Progenitor cell of endocrine pancreas (in vitro differentiated cells): ENCODE measurements at regions not wholly inside any gene's neighbourhood (a gene's known extent, or its start where the extent isn't known, plus 50 kb on each side); places are given as distances from the start of the nearest gene placed in this dataset.

ENCODE experiments used
- DNase-seq: peaks from one replicate; pipeline ENCODE4 v3.0.0; 2021; ENCODE audit warnings: low spot score; ENCODE audit not compliant: unreplicated experiment
- H3K27ac Mint-ChIP-seq: 2 replicates; pipeline ENCODE4 v1.8.0; 2021; ENCODE audit warnings: mild to moderate bottlenecking, moderate library complexity, mixed read lengths
- H3K27me3 Mint-ChIP-seq: 2 replicates; pipeline ENCODE4 v1.8.0; 2021; ENCODE audit warnings: mixed read lengths
- H3K36me3 Mint-ChIP-seq: 2 replicates; pipeline ENCODE4 v1.8.0; 2022; ENCODE audit warnings: mixed read lengths; ENCODE audit not compliant: insufficient read depth
- H3K4me1 Mint-ChIP-seq: 2 replicates; pipeline ENCODE4 v1.8.0; 2021; ENCODE audit warnings: low read depth, mixed read lengths
- H3K4me3 Mint-ChIP-seq: 2 replicates; pipeline ENCODE4 v1.8.0; 2021; ENCODE audit warnings: low read depth, mild to moderate bottlenecking, moderate library complexity, mixed read lengths
- H3K9me3 Mint-ChIP-seq: 2 replicates; pipeline ENCODE4 v1.8.0; 2021; ENCODE audit warnings: low read depth, mixed read lengths
- CTCF ChIP-seq: fragments of 200-600 bp; sonication (generic); IDR thresholded peaks from one replicate; pipeline ENCODE4 v1.5.0; 2021; ENCODE audit warnings: antibody characterized with exemption, mild to moderate bottlenecking; ENCODE audit not compliant: unreplicated experiment

- no peak overlapping the region for H3K4me3 Mint-ChIP-seq
- no peak for TF ChIP-seq CTCF
- no peak for DNase-seq
- peaks cover 37% of the 10 kb centered on the region for H3K4me1 Mint-ChIP-seq
- no peaks in the 10 kb centered on the region for H3K36me3 Mint-ChIP-seq
- no peaks in the 10 kb centered on the region for H3K9me3 Mint-ChIP-seq
- no peak overlapping the region for H3K27ac Mint-ChIP-seq
- H3K27me3 Mint-ChIP-seq = no peaks in the 10 kb centered on the region
Measured at GRCh38 chr3:72432246-72432645, 416.0 kb downstream of the SHQ1 start.

DNA sequence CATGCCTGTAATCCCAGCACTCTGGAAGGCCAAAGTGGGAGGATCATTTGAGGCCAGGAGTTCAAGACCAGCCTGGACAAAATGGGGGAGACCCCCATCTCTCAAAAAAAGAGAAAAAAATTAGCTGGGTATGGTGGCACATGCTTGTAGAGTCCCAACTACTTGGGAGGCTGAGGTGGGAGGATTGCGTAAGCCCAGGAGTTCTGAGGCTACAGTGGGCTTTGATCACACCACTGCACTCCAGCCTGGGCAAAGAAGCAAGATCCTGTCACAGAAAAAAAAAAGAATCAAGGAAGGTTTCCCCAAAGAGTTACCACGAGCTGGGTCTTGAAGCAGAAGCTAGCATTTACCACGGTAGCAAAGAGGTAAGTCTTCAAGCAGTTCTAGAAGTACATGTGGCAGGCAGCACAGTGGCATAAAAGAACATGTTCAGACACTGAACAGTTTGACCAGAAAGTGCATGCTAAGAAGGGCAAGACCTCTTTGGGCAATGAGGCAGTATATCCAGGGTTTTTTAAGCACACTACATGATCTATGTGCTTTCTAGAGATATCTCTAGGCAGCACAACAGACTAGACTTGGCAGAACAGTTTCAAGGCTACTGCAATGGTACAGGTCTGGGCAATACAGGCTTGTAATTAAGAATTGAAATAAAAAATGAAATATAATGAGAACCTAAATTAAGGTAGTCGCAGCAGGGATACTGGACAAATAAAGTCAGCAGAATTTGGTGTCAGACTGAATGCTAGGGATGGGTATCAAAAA is 418.5 kb downstream of the SHQ1 start:
- Mint-ChIP-seq H3K27me3 (no peaks in the 10 kb centered on the region), H3K4me3 (no peak overlapping the region), H3K9me3 (no peaks in the 10 kb centered on the region), H3K4me1 (peaks cover 52% of the 10 kb centered on the region), H3K36me3 (no peaks in the 10 kb centered on the region), H3K27ac (no peak overlapping the region)
- TF ChIP-seq CTCF = no peak
- DNase-seq = no peak

DNA sequence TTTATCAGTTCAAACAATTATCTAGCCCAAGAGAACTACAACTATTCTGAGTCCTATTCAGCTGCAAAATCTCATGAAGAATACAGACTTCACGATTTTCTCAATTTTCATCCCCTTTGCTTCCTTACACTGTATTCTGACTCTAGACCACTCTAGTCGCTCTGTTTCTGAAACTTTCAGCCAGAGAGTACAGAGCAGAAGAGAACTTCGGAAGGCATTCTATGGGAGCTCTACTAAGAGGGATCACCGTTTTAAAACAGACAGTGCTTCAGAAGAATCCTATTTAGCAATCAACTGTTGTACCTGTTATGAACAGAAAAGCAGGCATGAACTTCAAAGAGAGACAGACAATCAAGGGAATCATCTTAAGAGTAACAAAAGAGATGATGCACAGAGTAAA is 419.4 kb downstream of the SHQ1 start:
- Mint-ChIP-seq H3K4me1 (peaks cover 52% of the 10 kb centered on the region), H3K27ac (no peak overlapping the region), H3K9me3 (no peaks in the 10 kb centered on the region), H3K4me3 (no peak overlapping the region), H3K36me3 (no peaks in the 10 kb centered on the region), H3K27me3 (no peaks in the 10 kb centered on the region)
- TF ChIP-seq CTCF = no peak
- no peak for DNase-seq

- no peak for DNase-seq
- TF ChIP-seq CTCF = no peak
- H3K27ac Mint-ChIP-seq = peak overlapping the region; percentile 48
- H3K27me3 Mint-ChIP-seq = no peaks in the 10 kb centered on the region
- H3K4me3 Mint-ChIP-seq = no peak overlapping the region
- no peaks in the 10 kb centered on the region for H3K9me3 Mint-ChIP-seq
- peaks cover 48% of the 10 kb centered on the region for H3K4me1 Mint-ChIP-seq
- peaks cover 2% of the 10 kb centered on the region for H3K36me3 Mint-ChIP-seq
Measured at GRCh38 chr3:72427624-72428023, 420.6 kb downstream of the SHQ1 start.

DNA sequence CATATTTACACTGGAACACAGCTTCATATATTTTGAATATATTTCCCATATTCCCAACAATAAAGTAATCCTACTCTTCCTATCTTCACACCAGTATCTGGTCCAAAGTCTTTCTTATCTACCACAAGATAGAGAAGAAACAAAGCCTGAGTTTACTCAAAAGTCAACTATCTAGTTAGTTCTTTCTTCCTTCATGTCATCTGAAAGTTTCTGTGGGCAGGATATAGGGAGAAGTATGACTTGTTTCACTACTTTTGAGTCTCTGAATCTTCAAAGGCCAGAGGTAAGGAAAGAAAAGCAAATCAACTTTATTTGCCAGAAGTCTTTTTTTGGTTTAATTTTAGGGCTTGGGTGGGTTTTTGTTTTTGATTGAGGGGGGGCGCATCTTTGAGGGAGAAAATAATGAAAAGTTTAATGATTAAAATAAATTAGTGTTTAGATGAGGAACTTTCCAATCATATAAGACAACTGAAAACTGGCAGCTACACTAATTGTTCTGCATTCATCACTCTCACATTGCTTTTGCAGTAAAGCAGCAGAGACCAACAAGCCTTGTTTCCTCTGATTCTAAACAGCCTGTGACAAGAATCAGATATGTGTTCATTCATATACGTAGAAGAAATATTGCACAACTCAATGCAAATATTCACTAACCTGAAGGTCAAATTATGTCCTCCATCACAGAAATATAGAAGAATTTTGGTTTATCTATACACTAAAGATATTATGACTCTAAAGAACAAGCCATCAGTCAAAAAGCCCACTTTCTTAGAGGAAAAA is 421.4 kb downstream of the SHQ1 start:
- no peak overlapping the region for H3K4me3 Mint-ChIP-seq

More for the DNA sequence above, 421.4 kb downstream of the SHQ1 start:
- Mint-ChIP-seq H3K36me3 (peaks cover 10% of the 10 kb centered on the region), H3K27me3 (no peaks in the 10 kb centered on the region), H3K4me1 (peaks cover 40% of the 10 kb centered on the region), H3K27ac (peak overlapping the region; percentile 79), H3K9me3 (peaks cover 8% of the 10 kb centered on the region)
- DNase-seq = no peak
- no peak for TF ChIP-seq CTCF
